ENCODE measurements at regions not wholly inside any gene's neighbourhood (a gene's known extent, or its start where the extent isn't known, plus 50 kb on each side); places are given as distances from the start of the nearest gene placed in this dataset.
"Not testable (repeated sequence)": the region's sequence is repeated elsewhere in the genome, so short reads cannot be mapped to it uniquely, and the experiment has no call there.

DNA sequence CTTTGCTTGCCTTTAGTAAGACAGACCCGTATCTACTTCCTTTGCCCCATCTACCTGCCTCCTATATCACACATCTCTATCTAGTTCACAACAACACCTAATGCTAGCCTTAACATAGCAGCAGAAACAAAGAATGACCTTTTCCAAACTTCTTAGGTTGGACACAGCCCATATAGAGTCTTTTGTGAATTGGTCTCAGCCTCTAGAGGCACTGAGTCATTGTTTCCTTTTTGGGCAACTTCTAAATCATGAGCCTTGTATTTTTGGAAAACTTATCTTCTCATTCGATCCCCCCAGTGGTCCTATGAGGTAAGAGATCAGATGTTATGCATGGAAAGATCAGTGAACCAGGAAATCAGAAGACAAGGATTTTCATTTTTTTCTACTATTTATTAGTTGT, 679.4 kb upstream of the USP24 start:
- no peak for DNase-seq (ENCODE audit: low read depth in 3 of 3, low spot score in 1 of 3)

DNA sequence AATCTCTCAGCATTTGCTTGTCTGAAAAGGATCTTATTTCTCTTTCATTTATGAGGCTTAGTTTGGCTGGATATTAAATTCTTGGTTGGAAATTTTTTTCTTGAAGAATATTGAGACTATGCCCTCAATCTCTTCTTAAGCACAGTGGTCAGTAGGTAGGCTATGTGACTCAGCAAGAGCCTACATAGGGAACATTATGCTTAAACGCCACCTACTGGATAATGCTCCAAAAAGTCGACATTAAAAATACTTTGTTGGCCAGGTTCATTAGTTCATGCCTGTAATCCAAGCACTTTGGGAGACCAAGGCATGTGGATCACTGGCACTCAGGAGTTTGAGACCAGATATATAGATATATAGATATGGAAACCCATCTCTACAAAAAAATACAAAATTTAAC, 678.0 kb upstream of the USP24 start:
- no peak for DNase-seq (ENCODE audit: low read depth in 3 of 3, low spot score in 1 of 3)

DNA sequence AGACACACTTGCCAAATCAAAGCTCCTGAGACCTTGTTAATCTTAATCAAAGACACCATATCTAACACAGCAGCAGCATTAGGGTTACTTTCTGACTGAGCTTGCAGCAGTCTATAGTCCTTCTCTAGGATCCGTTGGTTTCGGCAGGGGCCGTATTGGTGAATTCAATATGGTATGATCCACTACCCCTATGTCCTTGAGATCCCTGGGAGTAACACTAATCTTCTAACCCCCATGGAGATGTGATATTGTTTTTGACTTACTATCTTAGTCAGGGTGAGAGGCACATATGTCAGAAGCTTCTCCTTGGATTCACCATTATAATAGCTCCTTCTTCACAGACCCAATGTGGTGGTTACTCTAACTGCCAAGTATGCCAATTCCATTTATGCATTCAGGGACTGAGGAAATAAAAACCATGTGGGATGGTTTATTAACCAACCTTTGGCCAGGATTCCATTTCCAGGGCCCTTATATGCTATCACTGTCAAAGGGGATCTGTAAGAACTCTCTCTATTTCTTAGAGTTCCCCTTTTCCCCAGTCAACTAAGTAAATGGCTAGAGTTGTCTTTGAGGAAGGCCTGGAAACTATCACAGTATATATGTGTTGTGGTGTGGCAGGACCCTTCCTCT, 673.6 kb upstream of the USP24 start:
- no peak for DNase-seq (ENCODE audit: low read depth in 3 of 3, low spot score in 1 of 3)

DNA sequence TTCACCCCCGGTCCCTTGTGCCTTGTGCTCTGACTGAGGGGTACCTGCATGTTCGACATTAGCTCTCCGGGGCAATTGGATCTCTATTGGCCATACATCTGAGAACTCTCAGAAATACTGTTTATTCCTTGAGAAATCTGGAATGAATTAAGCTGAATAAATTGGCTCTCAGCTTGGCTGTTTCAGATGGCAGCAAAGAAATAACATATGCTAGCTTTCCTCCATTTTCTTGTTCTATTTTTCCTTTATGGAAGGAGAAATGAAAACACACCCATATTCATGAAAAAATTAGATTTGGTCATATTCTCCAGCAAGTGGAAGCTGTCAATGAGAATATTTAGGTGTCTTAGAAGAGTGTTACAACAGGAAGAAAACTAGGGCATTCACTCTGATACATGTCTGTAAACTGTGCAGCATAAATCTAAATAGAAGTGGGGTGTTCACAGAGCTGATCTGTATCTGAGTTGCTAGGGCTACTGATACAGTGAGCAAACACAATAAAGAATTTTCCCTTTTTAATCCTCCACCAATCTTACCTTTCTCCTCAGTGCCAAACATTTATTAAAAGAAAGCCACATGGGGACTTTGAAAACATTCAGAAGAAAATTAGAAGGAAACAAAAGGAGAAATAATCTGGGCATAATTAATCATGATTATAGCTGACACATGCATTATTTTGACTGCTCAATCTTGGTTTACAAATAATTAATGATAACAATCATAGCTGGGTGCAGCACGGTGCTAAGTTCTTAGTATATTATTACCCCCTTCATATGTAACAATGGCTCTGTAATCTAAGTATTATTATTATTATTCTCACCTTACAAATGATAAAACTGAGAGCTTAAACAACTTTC, 671.9 kb upstream of the USP24 start:
- DNase-seq (ENCODE audit: low read depth in 3 of 3, low spot score in 1 of 3), result no peak

DNA sequence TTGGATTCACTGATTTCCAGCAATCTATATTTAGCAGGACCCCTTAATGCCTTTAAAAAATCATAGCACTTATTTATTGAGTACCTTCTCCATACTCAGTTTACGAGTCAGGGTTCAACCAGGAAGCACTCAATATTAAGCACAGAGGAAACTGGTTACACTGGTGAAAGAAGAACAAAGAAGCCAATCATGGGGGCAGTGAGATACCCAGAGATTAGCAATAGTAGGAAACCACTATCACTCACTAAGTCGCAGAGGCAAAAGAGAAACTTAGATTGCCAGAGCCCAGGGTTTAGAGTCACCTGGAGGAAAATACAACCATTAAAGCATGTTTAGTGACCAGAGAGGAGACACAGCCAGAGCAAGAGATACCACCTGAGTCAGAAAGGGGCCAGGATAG, 670.5 kb upstream of the USP24 start:
- DNase-seq (ENCODE audit: low read depth in 3 of 3, low spot score in 1 of 3), result no peak

DNA sequence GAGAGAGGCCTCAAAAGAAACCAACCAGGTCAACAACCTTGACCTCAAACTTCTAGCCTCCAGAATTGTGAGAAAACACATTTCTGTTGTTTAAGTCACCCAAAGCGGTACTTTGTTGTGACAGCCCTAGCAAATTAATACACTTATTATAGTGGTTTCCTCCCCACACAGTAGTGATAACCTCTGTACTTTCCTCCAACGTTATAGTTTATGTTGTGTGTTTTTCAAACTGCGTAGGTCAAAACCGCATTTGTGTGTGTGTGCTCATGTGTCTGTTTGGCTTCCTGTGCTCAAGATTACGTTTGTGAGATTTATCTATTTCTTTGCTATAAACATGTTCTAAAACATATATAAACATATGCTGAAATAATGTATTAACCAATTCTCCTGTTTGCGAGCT, 667.8 kb upstream of the USP24 start:
- no peak for DNase-seq (ENCODE audit: low read depth in 3 of 3, low spot score in 1 of 3)

DNA sequence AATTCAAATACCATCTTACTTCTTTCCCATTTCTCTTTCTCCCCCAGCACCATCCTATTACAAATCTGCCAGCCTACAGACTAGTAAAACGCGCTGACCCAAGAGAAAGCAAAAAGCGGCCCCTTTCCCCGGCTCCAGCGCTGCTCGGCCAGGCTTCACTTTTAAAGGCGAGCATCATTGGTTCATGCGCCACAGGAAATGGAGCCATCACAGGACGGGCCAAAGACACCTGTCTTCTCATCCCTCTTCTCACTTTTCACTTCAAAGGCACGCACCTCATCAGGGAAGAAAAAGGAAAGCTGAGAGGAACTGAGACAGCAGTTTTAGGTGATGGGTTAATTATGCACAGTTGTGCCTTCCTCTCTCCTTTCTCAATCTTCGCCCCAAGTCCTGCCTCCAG, 664.2 kb upstream of the USP24 start:
- DNase-seq (ENCODE audit: low read depth in 3 of 3, low spot score in 1 of 3), result no peak

DNA sequence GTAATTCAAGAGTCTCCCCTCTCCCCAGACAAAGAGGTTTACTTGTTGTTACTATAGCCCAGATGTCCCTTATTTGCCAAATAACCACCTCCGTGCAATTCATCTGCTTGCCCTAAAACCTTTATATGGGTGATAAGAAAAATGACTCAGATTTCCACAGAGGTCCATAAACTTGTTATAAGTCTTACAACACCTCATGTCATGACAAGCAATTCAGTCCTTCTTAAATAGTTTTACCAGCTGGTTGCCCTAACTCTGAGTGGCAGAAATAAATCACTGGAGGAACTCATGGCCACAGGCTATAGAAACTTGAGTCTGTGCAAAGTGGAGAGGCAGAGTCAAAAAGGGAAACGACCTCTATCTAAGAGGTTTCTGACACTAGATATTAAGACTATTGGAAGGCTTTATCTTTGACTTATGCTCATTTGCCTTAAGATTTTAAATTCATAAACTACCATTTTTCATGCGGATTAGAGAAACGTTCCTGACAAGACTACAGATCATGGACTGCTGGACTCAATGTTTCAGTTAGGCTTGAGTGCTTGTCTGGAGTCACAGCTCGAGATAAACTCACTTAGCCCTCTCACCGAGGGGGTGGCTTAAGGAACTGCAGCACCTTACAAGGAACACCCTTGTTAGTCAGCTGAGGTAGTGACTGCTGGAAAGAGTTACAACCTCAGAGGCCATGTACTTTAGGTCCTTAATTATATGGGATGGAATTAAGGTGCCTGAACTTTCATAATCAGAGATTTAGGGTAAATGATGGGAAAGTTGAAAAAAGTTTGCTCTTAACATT, 662.5 kb upstream of the USP24 start:
- DNase-seq (ENCODE audit: low read depth in 3 of 3, low spot score in 1 of 3), result no peak

DNA sequence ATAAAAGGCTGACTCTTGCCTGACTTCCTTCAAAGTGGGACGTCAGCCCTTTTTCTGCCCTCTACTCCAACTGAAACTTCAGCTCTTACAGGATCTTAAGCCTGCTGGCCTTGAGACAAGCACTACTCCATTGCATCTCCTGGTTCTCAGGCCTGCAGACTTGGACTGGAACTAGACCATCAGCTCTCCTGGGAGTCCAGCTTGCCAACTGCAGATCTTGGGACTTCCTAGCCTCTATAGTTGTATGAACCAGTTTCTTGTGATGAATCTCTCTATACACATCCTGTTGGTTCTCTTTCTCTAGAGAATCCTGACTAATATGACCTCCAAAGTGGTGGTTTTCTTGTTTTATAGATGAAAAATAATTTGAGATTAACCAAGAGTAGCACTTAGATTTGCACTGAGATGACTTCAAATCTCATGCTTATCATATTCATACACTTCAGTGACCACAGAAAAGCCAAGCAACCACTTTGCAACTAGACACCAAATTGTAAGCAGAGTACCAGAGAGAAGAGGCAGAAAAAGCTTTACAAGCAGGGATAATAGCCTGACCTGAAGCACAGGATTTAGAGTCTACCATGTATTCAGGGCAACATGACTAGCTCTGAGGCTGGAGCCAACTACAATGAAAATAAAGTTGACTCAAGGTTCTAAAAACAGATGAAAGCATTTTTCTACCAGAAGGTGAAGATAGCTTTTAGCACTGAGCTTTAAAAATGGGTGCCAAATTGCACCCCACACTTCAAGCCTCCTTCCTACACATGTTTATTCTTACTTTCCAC, 661.3 kb upstream of the USP24 start:
- no peak for DNase-seq (ENCODE audit: low read depth in 3 of 3, low spot score in 1 of 3)

DNA sequence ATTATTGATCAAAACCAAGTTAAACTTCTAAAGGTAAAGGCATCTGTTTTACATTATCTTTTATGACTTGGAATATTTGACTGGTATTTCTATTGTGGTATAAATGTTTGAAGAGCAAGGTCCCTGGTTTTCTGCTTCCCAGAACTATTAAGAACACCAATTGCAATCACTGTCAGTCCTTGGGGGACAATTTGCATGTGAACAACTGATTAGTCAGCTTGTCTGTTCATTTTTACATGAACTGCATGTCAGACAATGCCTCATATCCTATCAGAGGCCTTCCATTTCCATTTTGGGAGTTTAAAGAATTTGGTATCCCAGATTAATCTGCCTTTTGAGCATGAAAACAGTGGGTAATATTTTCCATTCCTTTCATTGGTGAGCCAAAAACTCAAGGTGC, 654.9 kb upstream of the USP24 start:
- no peak for DNase-seq (ENCODE audit: low read depth in 3 of 3, low spot score in 1 of 3)

DNA sequence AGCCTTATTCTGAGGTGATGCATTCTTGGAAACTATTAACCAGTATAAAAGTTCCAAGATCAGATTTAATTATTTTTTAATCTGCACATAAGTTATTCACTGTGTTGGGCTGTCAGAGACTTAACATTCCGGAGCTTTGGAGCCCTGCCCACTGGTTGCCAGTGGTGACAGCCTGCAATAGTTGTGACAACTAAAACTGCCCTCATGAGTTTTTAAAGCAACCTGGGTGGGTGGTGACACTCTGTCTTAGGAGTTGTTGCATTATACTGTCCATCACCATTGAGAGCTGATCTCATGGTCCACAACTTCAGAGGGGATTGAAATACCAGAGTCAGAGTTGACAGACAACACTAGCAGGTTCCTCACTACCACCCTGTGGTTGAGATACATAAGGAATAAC, 653.9 kb upstream of the USP24 start:
- DNase-seq (ENCODE audit: low read depth in 3 of 3, low spot score in 1 of 3), result no peak

DNA sequence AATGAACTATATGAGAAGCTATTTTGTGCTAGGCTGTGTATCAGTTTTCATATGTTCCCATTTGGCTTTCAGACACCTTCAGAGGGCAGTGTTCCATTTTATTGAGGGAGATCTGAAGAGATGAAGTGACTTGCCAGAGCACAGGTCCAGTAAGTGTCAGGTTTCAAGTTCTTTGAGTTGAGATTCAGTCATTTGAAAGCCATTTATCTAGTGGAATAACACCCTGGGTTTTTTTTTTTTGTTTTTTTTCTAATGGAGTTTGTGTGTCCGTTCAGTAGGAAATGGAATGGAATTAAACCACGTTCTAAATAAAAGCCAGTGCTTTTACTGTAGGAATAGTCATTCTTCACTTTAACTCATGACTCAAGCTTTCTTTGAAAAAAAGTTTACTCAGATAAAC, 652.9 kb upstream of the USP24 start:
- no peak for DNase-seq (ENCODE audit: low read depth in 3 of 3, low spot score in 1 of 3)

DNA sequence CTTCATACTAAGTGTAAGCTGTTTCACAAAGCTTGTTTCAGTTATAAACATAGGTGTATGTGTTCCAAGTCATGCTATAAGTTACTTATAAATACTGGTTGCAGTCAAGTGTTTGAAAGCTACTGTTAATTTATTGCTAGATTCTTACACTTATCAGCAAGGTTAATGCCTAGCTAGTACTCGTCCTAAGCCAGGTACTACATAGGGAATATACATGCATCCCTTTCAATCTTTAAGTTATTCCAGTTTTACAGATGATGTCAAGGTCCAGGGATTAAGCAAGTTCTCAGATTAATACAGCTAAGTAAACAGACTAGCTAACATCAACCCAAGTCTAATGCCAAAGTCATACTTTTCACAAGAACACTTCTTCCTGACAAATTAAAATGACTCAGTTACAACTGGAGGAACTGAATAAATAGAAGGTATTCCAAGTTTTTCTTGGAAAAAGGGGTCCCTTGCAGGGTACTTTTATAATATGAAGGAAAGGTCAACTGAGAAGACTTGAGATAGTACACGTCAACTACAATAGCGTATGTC, 652.2 kb upstream of the USP24 start:
- no peak for DNase-seq (ENCODE audit: low read depth in 3 of 3, low spot score in 1 of 3)

DNA sequence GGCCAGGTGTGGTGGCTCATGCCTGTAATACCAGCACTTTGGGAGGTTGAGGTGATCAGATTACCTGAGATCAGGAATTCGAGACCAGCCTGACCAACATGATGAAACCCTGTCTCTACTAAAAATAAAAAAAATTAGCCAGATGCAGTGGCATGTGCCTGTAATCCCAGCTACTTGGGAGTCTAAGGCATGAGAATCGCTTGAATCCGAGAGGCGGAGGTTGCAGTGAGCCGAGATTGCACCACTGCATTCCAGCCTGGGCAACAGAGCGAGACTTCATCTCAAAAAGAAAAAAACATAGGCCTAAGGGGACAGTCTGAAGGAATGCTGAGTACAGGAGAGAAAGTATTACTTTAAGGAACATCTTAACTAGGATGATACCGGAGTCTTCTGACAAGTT, 650.6 kb upstream of the USP24 start:
- DNase-seq (ENCODE audit: low read depth in 3 of 3, low spot score in 1 of 3), result not testable (repeated sequence)

DNA sequence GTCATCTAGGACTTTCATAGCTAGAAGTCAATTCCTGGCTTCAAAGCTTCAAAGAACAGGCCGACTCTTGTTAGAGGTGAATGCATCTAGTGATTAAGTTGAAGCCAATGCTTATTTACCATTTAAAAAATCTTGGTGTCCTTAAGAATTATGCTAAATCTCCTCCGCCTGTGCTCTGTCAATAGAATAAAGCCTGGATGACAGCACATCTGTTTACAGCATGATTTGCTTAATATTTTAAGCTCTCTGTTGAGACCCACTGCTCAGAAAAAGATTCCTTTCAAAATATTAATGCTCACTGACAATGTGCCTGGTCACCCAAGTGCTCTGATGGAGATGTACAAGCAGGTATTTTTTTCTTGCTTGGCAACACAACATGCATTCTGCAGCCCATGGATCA, 649.1 kb upstream of the USP24 start:
- no peak for DNase-seq (ENCODE audit: low read depth in 3 of 3, low spot score in 1 of 3)

DNA sequence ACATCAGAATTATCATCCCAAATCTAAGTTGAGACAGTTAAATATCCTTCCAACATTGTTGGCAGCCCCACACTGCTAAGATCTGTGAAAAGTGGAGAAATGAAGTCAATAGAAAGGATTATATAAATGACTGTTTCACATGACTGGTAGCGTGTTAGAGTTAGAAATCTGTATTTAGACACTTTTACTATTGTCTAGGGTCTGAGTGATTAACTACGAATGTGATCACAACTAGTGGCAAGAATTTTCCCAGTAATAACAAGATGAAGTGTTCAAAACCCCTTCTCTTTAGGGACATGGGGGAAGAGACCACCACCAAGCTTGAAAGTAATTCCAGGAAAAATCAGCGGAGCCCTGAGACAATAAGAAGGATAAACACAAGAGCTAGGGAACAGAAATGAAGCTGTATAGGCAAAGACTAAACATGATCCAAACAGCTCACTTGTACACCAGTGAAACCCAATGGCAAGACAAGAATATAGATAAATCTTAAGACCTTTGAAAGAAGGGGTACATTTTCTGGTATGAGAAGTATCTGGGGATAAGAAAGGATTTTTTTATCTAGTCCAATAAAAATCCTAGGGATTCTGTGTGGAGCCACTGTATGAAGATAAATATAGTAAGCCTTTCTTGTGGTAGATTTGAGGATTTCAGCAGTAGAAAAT, 646.6 kb upstream of the USP24 start:
- DNase-seq (ENCODE audit: low read depth in 3 of 3, low spot score in 1 of 3), result no peak

DNA sequence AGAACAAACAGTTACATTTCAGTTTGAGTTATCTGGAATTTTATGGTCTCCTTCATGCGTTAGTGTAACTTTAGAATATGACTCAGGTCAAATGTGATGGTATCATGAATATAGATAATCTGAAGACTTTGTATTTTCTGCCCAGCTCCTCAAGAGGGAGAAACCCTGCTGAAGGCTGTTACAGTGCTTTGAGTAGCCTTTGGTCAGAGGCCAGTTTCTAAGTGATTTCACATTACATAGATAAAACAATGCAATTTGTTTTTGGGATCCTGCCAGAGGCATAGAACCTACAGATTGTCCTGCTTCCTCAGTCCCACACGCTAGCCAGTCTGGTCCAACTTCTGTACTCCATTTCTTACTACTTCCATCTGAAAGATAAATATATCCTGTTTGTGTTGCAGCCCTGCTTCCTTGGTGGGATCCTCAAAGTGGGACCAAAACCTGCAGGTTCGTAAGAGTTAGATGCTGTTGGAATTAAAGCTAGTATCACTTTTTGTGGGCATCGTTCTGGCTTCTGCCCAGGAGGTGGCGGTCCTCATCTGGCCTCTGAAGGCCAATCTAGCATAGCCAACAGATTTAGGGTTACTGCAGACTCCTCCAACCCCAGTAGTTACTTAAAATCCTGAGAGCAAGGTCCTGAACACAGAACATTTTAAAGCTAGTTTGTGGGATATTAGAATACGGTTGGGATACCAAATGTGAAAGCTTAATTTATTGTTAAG, 645.8 kb upstream of the USP24 start:
- no peak for DNase-seq (ENCODE audit: low read depth in 3 of 3, low spot score in 1 of 3)

DNA sequence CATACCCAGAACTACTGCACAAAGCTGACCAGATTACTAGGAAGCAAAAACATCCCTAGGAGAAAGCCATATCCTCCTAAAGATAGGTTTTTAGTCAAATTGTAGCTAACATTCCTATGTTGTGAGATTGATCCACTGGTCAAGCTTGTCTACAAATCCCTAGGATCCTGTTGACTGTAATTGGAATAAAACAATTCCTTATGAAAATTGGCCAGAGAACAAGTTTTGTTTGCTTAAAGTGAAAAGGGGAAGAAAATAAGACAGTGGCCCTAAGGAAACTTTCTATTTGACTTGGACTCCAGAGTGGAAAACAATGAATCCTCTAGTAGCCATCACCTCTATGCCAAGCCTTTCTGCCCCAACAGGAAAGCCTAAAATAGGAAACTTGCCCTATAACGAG, 645.2 kb upstream of the USP24 start:
- no peak for DNase-seq (ENCODE audit: low read depth in 3 of 3, low spot score in 1 of 3)

DNA sequence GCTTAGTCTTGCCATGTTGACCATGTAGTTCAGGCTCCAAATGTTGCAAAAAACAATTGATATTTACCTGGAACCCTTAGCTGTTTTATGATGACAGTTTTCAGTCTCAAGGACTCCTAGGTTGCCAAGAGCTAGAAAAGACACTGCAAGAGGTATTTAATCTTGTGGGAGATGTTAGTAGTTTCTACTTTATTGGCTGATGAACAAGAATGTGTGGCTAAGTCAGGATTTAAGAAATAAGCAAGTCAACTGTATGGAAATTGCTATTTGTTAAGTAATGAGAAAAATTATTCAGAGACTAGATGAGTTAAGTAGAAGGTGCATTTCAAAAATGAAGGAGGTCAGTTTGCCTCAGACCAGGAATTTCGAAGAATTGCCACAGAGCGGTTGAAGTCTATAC, 639.7 kb upstream of the USP24 start:
- DNase-seq (ENCODE audit: low read depth in 3 of 3, low spot score in 1 of 3), result no peak

DNA sequence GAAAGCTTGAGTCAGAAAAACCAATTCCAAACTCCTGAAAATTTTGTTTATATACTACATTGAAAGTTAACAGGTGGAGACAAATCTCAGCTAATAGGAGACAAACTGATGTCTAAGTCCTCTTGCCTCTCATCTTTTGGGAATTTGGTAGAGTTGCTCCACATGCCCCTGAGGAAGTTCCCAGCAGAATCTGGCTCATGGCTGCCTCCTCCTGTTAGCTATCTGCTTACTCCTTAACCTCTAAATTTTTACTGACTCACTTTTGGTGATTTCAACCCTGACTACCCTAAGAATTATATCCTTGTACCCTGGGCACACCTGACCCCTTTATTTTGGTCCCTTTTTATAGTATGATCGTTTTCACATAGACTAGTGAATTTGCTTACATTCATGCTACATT, 633.7 kb upstream of the USP24 start:
- DNase-seq (ENCODE audit: low read depth in 3 of 3, low spot score in 1 of 3), result no peak

All from stimulated activated CD4-positive, alpha-beta T cell treated with anti-CD3 and anti-CD28 coated beads, TNF-alpha, amount 100 ng/mL, for 1 hour (primary cell).